ENCODE measurements at regions not wholly inside any gene's neighbourhood (a gene's known extent, or its start where the extent isn't known, plus 50 kb on each side); places are given as distances from the start of the nearest gene placed in this dataset.

GRCh38 chr5:124206540-124206939 lies 539.9 kb downstream of the ZNF608 start:
- no peak overlapping the region for H2BK120ac ChIP-seq (ENCODE audit: low read depth, low read length, poor library complexity, severe bottlenecking)
- H3K4me1 ChIP-seq (ENCODE audit: insufficient read depth, low read length) = no peaks in the 10 kb centered on the region
- DNase-seq = no peak
- no peak overlapping the region for H3K18ac ChIP-seq (ENCODE audit: insufficient read length, low read depth, low read length)
- no peak overlapping the region for H2BK15ac ChIP-seq (ENCODE audit: low read depth, low read length)
- WGBS (ENCODE audit: extremely low coverage, insufficient read length, low lambda C conversion rate) = no CpG with 5 or more reads among the region's 2 CpGs
- H2BK12ac ChIP-seq (ENCODE audit: insufficient read length, low read depth, low read length) = no peak overlapping the region
- no peak overlapping the region for H3K27ac ChIP-seq (ENCODE audit: insufficient read length, low read depth, low read length)
- H3K27me3 Mint-ChIP-seq (ENCODE audit: low read depth) = no peaks in the 10 kb centered on the region
- no peaks in the 10 kb centered on the region for H3K23me2 ChIP-seq (ENCODE audit: insufficient read length, low read depth, low read length, poor library complexity, severe bottlenecking)
- H4K8ac ChIP-seq (replicated peaks; ENCODE audit: insufficient read length, low read depth, low read length) = no peak overlapping the region
- no peak overlapping the region for H3K23ac ChIP-seq (ENCODE audit: insufficient read length, low read depth, low read length)
- H2AK5ac ChIP-seq (ENCODE audit: insufficient read length, low read length) = no peak overlapping the region
- H3T11ph ChIP-seq (ENCODE audit: low read length) = no peak overlapping the region
- H4K5ac ChIP-seq (ENCODE audit: insufficient read length, low read depth, low read length) = no peak overlapping the region
- H3K79me2 ChIP-seq (ENCODE audit: insufficient read depth, low read length) = no peaks in the 10 kb centered on the region
- no peak overlapping the region for H3K9ac ChIP-seq (ENCODE audit: extremely low read depth, insufficient read length, low read length)
- H3K14ac ChIP-seq (ENCODE audit: insufficient read depth, low read length) = no peak overlapping the region
- no peak overlapping the region for H2BK5ac ChIP-seq (ENCODE audit: insufficient read length, low read length)
- H3K4me2 ChIP-seq (ENCODE audit: insufficient read depth, insufficient read length, low read length) = no peak overlapping the region
- H3K4ac ChIP-seq (ENCODE audit: low read depth, low read length) = no peak overlapping the region
- H3K4me1 Mint-ChIP-seq = no peaks in the 10 kb centered on the region
- peaks cover 35 to 61% (median 38%) of the 10 kb centered on the region in 3 experiments for H3K36me3 Mint-ChIP-seq (ENCODE audit: insufficient read depth in 1 of 3, low read depth in 3 of 3)
- TF ChIP-seq, protein P1, sequence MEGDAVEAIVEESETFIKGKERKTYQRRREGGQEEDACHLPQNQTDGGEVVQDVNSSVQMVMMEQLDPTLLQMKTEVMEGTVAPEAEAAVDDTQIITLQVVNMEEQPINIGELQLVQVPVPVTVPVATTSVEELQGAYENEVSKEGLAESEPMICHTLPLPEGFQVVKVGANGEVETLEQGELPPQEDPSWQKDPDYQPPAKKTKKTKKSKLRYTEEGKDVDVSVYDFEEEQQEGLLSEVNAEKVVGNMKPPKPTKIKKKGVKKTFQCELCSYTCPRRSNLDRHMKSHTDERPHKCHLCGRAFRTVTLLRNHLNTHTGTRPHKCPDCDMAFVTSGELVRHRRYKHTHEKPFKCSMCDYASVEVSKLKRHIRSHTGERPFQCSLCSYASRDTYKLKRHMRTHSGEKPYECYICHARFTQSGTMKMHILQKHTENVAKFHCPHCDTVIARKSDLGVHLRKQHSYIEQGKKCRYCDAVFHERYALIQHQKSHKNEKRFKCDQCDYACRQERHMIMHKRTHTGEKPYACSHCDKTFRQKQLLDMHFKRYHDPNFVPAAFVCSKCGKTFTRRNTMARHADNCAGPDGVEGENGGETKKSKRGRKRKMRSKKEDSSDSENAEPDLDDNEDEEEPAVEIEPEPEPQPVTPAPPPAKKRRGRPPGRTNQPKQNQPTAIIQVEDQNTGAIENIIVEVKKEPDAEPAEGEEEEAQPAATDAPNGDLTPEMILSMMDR (conservative IDR thresholded peaks at IDR 0.05) = no peak
- H2AFZ ChIP-seq (ENCODE audit: low read length) = no peak overlapping the region
- no peaks in the 10 kb centered on the region for H3K27me3 ChIP-seq (ENCODE audit: insufficient read depth, low read length)
- H2BK20ac ChIP-seq (ENCODE audit: low read depth, low read length, poor library complexity, severe bottlenecking) = no peak overlapping the region
- no peaks in the 10 kb centered on the region for H4K20me1 ChIP-seq (ENCODE audit: control insufficient read depth, insufficient read depth, insufficient read length)
- no peaks in the 10 kb centered on the region for H3K79me1 ChIP-seq (ENCODE audit: insufficient read depth, low read depth, low read length, poor library complexity, severe bottlenecking)
- no peak overlapping the region for H3K56ac ChIP-seq (ENCODE audit: insufficient read length, low read depth, low read length)
- peaks cover 39 to 57% of the 10 kb centered on the region in 2 experiments for H3K9me3 Mint-ChIP-seq
- H4K91ac ChIP-seq (ENCODE audit: insufficient read length, low read depth, low read length) = no peak overlapping the region
- H3K9me3 ChIP-seq (ENCODE audit: control insufficient read depth, low read depth, low read length) = peaks cover 20% of the 10 kb centered on the region
- no peak overlapping the region for H3K27ac Mint-ChIP-seq
- H3K4me3 Mint-ChIP-seq = no peak overlapping the region
